SK-N-MC (cell line): ENCODE measurements at regions not wholly inside any gene's neighbourhood (a gene's known extent, or its start where the extent isn't known, plus 50 kb on each side); places are given as distances from the start of the nearest gene placed in this dataset.

Experiments used
- EZH2 ChIP-seq: fragments of 200-600 bp; sonication (generic); IDR thresholded peaks from one replicate; pipeline ENCODE4 v1.6.1; 2017; ENCODE audit warnings: antibody characterized with exemption
- POLR2AphosphoS5 ChIP-seq: IDR thresholded peaks from 2 replicates; pipeline ENCODE4 v1.6.1; 2012; ENCODE audit warnings: mild to moderate bottlenecking, low read depth, low read length, borderline replicate concordance

DNA sequence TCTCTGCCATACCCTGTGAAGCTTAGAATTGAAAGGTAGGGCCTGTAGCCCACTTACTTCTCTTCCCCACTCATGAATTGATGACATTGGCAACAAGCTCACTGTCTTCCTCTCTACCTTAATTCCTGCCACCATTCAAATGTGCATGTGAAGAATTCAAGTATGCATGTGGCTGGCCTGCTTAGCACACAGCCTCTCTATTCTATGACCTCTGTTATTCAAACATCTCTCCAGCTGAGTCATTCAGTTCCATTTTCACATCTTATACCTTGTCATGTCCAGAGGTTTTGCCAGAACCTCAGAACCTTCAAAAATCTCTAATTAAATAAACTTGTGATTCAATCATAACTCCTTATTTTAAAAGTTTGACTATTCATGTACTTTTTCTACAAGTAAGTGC lies 114.7 kb upstream of the MAN2A1 start:
- TF ChIP-seq POLR2AphosphoS5 (no peak), EZH2 (no peak)
